ENCODE measurements at regions not wholly inside any gene's neighbourhood (a gene's known extent, or its start where the extent isn't known, plus 50 kb on each side); places are given as distances from the start of the nearest gene placed in this dataset.

GRCh38 chr1:239031310-239031709, 355.1 kb upstream of the CHRM3 start:
- no peaks in the 10 kb centered on the region for H3K27me3 ChIP-seq (ENCODE audit: control insufficient read depth, insufficient read depth, low read length)
- FAIRE-seq (no peak), DNase-seq (ENCODE audit: low read depth) (no peak)
- H3K4me3 ChIP-seq (ENCODE audit: low read depth, low read length) = no peak overlapping the region
- no peak for TF ChIP-seq CTCF (IDR thresholded peaks at IDR 0.05; ENCODE audit: insufficient read depth, low read length, severe bottlenecking)
- no peaks in the 10 kb centered on the region for H3K36me3 ChIP-seq (ENCODE audit: control insufficient read depth, insufficient read depth, low read length)

GRCh38 chr1:239025997-239026694, 360.2 kb upstream of the CHRM3 start:
- FAIRE-seq (no peak), DNase-seq (ENCODE audit: low read depth) (no peak)
- Histone ChIP-seq H3K27me3 (ENCODE audit: control insufficient read depth, insufficient read depth, low read length) (no peaks in the 10 kb centered on the region), H3K36me3 (ENCODE audit: control insufficient read depth, insufficient read depth, low read length) (no peaks in the 10 kb centered on the region), H3K4me3 (ENCODE audit: low read depth, low read length) (no peak overlapping the region)
- no peak for TF ChIP-seq CTCF (IDR thresholded peaks at IDR 0.05; ENCODE audit: insufficient read depth, low read length, severe bottlenecking)

GRCh38 chr1:239025223-239025622, 361.1 kb upstream of the CHRM3 start:
- DNase-seq (ENCODE audit: low read depth) (no peak), FAIRE-seq (no peak)
- Histone ChIP-seq H3K36me3 (ENCODE audit: control insufficient read depth, insufficient read depth, low read length) (no peaks in the 10 kb centered on the region), H3K27me3 (ENCODE audit: control insufficient read depth, insufficient read depth, low read length) (no peaks in the 10 kb centered on the region), H3K4me3 (ENCODE audit: low read depth, low read length) (no peak overlapping the region)
- TF ChIP-seq CTCF (IDR thresholded peaks at IDR 0.05; ENCODE audit: insufficient read depth, low read length, severe bottlenecking) = no peak

GRCh38 chr1:239023732-239024360, 362.5 kb upstream of the CHRM3 start:
- H3K36me3 ChIP-seq (ENCODE audit: control insufficient read depth, insufficient read depth, low read length) = no peaks in the 10 kb centered on the region
- no peak for TF ChIP-seq CTCF (IDR thresholded peaks at IDR 0.05; ENCODE audit: insufficient read depth, low read length, severe bottlenecking)
- no peak for FAIRE-seq

GRCh38 chr1:239016337-239016736, 370.0 kb upstream of the CHRM3 start:
- DNase-seq (ENCODE audit: low read depth) = no peak
- no peak for FAIRE-seq
- Histone ChIP-seq H3K27me3 (ENCODE audit: control insufficient read depth, insufficient read depth, low read length) (no peaks in the 10 kb centered on the region), H3K4me3 (ENCODE audit: low read depth, low read length) (no peak overlapping the region), H3K36me3 (ENCODE audit: control insufficient read depth, insufficient read depth, low read length) (no peaks in the 10 kb centered on the region)
- no peak for TF ChIP-seq CTCF (IDR thresholded peaks at IDR 0.05; ENCODE audit: insufficient read depth, low read length, severe bottlenecking)

More at GRCh38 chr1:239023732-239024360, 362.5 kb upstream of the CHRM3 start:
- H3K4me3 ChIP-seq (ENCODE audit: low read depth, low read length) = no peak overlapping the region
- DNase-seq (ENCODE audit: low read depth) = no peak
- no peaks in the 10 kb centered on the region for H3K27me3 ChIP-seq (ENCODE audit: control insufficient read depth, insufficient read depth, low read length)
